B cell (primary cell): ENCODE measurements at regions not wholly inside any gene's neighbourhood (a gene's known extent, or its start where the extent isn't known, plus 50 kb on each side); places are given as distances from the start of the nearest gene placed in this dataset.

Experiments
- ATAC-seq: fragments of 200-7000 bp; cut with Tn5 transposase; one replicate; pipeline ENCODE4 v1.10.0; 2021; ENCODE audit warnings: low read depth, mild to moderate bottlenecking, moderate number of reproducible peaks, moderate library complexity
- CTCF ChIA-PET: fragments of 350-600 bp; sonication (Branson Sonifier 250); formaldehyde crosslinking; loops from one replicate; lab custom pipeline; 2021; ENCODE audit warnings: antibody characterized with exemption, inconsistent platforms; lab: Charles Lee
- POLR2A ChIA-PET: fragments of 350-600 bp; sonication (Branson Sonifier 250); formaldehyde crosslinking; loops from one replicate; lab custom pipeline; 2021; ENCODE audit warnings: antibody characterized with exemption; lab: Charles Lee
- DNase-seq: peaks from one replicate; pipeline ENCODE4 v3.0.0; 2013
- H2AFZ ChIP-seq: 2 replicates; pipeline ENCODE4 v1.6.1; 2012; ENCODE audit warnings: mild to moderate bottlenecking, low read depth, low read length; ENCODE audit not compliant: insufficient read depth, poor library complexity, severe bottlenecking
- H3K27ac ChIP-seq, 2 donors: 1 replicate in 1 of 2; 2 replicates in 1 of 2; pipeline ENCODE4 v1.5.1; 2012 to 2013; ENCODE audit warnings: low read length in 2 of 2, mild to moderate bottlenecking in 2 of 2, moderate library complexity in 1 of 2
- H3K27me3 ChIP-seq, 4 experiments: fragments of 200-600 bp in 1 of 4; sonication (generic) in 1 of 4; replicated peaks in 1 of 4; 1 replicate in 2 of 4; 2 replicates in 2 of 4; pipeline versions ENCODE4 v1.6.1 to v1.7.0; 2013 to 2016; ENCODE audit warnings: low read length in 3 of 4, mild to moderate bottlenecking in 2 of 4, mixed read lengths in 1 of 4, moderate library complexity in 1 of 4; ENCODE audit not compliant: insufficient read depth in 4 of 4, control insufficient read depth in 3 of 4; ENCODE audit errors: control extremely low read depth in 1 of 4
- H3K36me3 ChIP-seq, 2 experiments: replicated peaks in 1 of 2; 1 replicate in 1 of 2; 2 replicates in 1 of 2; pipeline versions ENCODE4 v1.6.1 to v1.7.1; 2013; ENCODE audit warnings: low read length in 1 of 2; ENCODE audit not compliant: insufficient read depth in 2 of 2, control insufficient read depth in 1 of 2; ENCODE audit errors: control extremely low read depth in 1 of 2, extremely low read depth in 1 of 2
- H3K4me1 ChIP-seq, 2 donors: fragments of 200-600 bp in 1 of 2; sonication (generic) in 1 of 2; 1 replicate in 1 of 2; 2 replicates in 1 of 2; pipeline versions ENCODE4 v1.5.1 to v1.6.1; 2013 to 2017; ENCODE audit warnings: low read length in 2 of 2; ENCODE audit not compliant: control insufficient read depth in 2 of 2, insufficient read depth in 2 of 2
- H3K4me2 ChIP-seq: replicated peaks from 2 replicates; pipeline ENCODE3; 2012; ENCODE audit warnings: mild to moderate bottlenecking, low read depth, low read length; ENCODE audit not compliant: poor library complexity, severe bottlenecking
- H3K4me3 ChIP-seq, 5 experiments: fragments of 200-600 bp in 1 of 5; sonication (generic) in 1 of 5; 1 replicate in 3 of 5; 2 replicates in 2 of 5; pipeline versions ENCODE4 v1.5.1 to v1.7.0; 2011 to 2016; ENCODE audit warnings: low read length in 4 of 5, mild to moderate bottlenecking in 4 of 5, low read depth in 2 of 5, control low read depth in 1 of 5, moderate library complexity in 1 of 5; ENCODE audit not compliant: insufficient read depth in 1 of 5; ENCODE audit errors: control extremely low read depth in 1 of 5, extremely low read depth in 1 of 5
- H3K79me2 ChIP-seq: fragments of 200-600 bp; sonication (generic); one replicate; pipeline ENCODE4 v1.6.0; 2016; ENCODE audit warnings: low read length; ENCODE audit not compliant: control insufficient read depth, insufficient read depth
- H3K9ac ChIP-seq: fragments of 200-600 bp; sonication (generic); 2 replicates; pipeline ENCODE4 v1.6.1; 2017; ENCODE audit warnings: mild to moderate bottlenecking, low read length, moderate library complexity
- H3K9me3 ChIP-seq, 3 donors: one replicate each; pipeline versions ENCODE4 v1.6.1 to v1.7.1; 2013; ENCODE audit warnings: low read length in 2 of 3; ENCODE audit not compliant: control insufficient read depth in 2 of 3, insufficient read depth in 1 of 3; ENCODE audit errors: control extremely low read depth in 1 of 3
- H4K20me1 ChIP-seq: 2 replicates; pipeline ENCODE4 v1.6.0; 2012; ENCODE audit warnings: mild to moderate bottlenecking, low read length; ENCODE audit not compliant: insufficient read depth, control insufficient read depth, poor library complexity, severe bottlenecking
- H3K27ac Mint-ChIP-seq: one replicate; pipeline ENCODE4 v1.8.0; 2021; ENCODE audit warnings: mixed read lengths
- H3K27me3 Mint-ChIP-seq: one replicate; pipeline ENCODE4 v1.8.0; 2021; ENCODE audit warnings: mixed read lengths
- H3K4me1 Mint-ChIP-seq: one replicate; pipeline ENCODE4 v1.8.0; 2021; ENCODE audit warnings: mixed read lengths
- H3K4me3 Mint-ChIP-seq: one replicate; pipeline ENCODE4 v1.8.0; 2021; ENCODE audit warnings: mixed read lengths
- H3K9me3 Mint-ChIP-seq: one replicate; pipeline ENCODE4 v1.8.0; 2022; ENCODE audit warnings: mixed read lengths; ENCODE audit not compliant: insufficient read depth
- CTCF ChIP-seq: fragments of 200-600 bp; IDR thresholded peaks from one replicate; pipeline ENCODE4 v1.8.0; 2022; ENCODE audit warnings: antibody characterized with exemption, mild to moderate bottlenecking
- EZH2 ChIP-seq: IDR thresholded peaks from 2 replicates; pipeline ENCODE4 v1.6.1; 2012; ENCODE audit warnings: borderline replicate concordance, low read depth, mild to moderate bottlenecking, moderate library complexity, low read length; ENCODE audit not compliant: insufficient read depth, poor library complexity, severe bottlenecking
- WGBS: methylation state at CpG from one replicate; pipeline ENCODE4 v1.1.5; 2013; ENCODE audit warnings: missing lambda C conversion rate; ENCODE audit not compliant: insufficient coverage; 5-methylcytosine and 5-hydroxymethylcytosine counted together
- intact Hi-C: fragments of 100-400 bp; cut with micrococcal nuclease; formaldehyde crosslinking; loops from one replicate; pipeline ENCODE4 v1.10.0; 2022

- Histone ChIP-seq H3K27ac (no peak overlapping the region), H3K4me3 (no peak overlapping the region), H3K27me3 (no peaks in the 10 kb centered on the region), H3K9me3 (no peaks in the 10 kb centered on the region), H3K36me3 (no peaks in the 10 kb centered on the region), H3K4me1 (no peaks in the 10 kb centered on the region), H3K9ac (no peak overlapping the region), H4K20me1 (no peaks in the 10 kb centered on the region), H2AFZ (no peak overlapping the region), H3K79me2 (no peaks in the 10 kb centered on the region), H3K4me2 (no peak overlapping the region)
- Mint-ChIP-seq H3K27ac (no peak overlapping the region), H3K4me1 (no peaks in the 10 kb centered on the region), H3K27me3 (peaks cover 4% of the 10 kb centered on the region), H3K4me3 (no peak overlapping the region), H3K9me3 (no peaks in the 10 kb centered on the region)
- CTCF ChIA-PET: no interaction called here
- intact Hi-C loops: no loop called here
- TF ChIP-seq EZH2: no peak
- no peak for TF ChIP-seq CTCF
- ATAC-seq: no peak
- POLR2A ChIA-PET: no interaction called here
- no peak for DNase-seq
- 84% methylated on average over 2 of the region's 5 CpGs for WGBS
Measured at GRCh38 chr7:36048141-36048901, 104.7 kb upstream of the EEPD1 start.

- no peaks in the 10 kb centered on the region for H3K79me2 ChIP-seq
- H3K4me1 ChIP-seq: no peaks in the 10 kb centered on the region
- H4K20me1 ChIP-seq: no peaks in the 10 kb centered on the region
- Mint-ChIP-seq H3K27me3 (peaks cover 4% of the 10 kb centered on the region), H3K4me1 (no peaks in the 10 kb centered on the region), H3K27ac (no peak overlapping the region), H3K4me3 (no peak overlapping the region), H3K9me3 (no peaks in the 10 kb centered on the region)
- intact Hi-C loops: no loop called here
- H3K9me3 ChIP-seq: no peaks in the 10 kb centered on the region
- no peak overlapping the region for H2AFZ ChIP-seq
- ATAC-seq (no peak), DNase-seq (no peak)
- CTCF ChIA-PET: interaction anchor here (1.3 kb wide), 1 partner anchor 243 kb away, joined by 3 read pairs; no protein-coding TSS in a partner anchor
- H3K27me3 ChIP-seq: no peaks in the 10 kb centered on the region
- H3K9ac ChIP-seq: no peak overlapping the region
- no peak overlapping the region for H3K4me2 ChIP-seq
- no peak overlapping the region for H3K27ac ChIP-seq
- no peaks in the 10 kb centered on the region for H3K36me3 ChIP-seq
- no peak for TF ChIP-seq EZH2
- POLR2A ChIA-PET: no interaction called here
- WGBS: 40% methylated on average over 1 of the region's 2 CpGs
- H3K4me3 ChIP-seq: no peak overlapping the region
Measured at GRCh38 chr7:36048902-36049240, 104.2 kb upstream of the EEPD1 start.
